ENCODE measurements at regions not wholly inside any gene's neighbourhood (a gene's known extent, or its start where the extent isn't known, plus 50 kb on each side); places are given as distances from the start of the nearest gene placed in this dataset.

GRCh38 chr11:40030867-40031266 is 1428.6 kb downstream of the LRRC4C start:
- TF ChIP-seq, protein P1, sequence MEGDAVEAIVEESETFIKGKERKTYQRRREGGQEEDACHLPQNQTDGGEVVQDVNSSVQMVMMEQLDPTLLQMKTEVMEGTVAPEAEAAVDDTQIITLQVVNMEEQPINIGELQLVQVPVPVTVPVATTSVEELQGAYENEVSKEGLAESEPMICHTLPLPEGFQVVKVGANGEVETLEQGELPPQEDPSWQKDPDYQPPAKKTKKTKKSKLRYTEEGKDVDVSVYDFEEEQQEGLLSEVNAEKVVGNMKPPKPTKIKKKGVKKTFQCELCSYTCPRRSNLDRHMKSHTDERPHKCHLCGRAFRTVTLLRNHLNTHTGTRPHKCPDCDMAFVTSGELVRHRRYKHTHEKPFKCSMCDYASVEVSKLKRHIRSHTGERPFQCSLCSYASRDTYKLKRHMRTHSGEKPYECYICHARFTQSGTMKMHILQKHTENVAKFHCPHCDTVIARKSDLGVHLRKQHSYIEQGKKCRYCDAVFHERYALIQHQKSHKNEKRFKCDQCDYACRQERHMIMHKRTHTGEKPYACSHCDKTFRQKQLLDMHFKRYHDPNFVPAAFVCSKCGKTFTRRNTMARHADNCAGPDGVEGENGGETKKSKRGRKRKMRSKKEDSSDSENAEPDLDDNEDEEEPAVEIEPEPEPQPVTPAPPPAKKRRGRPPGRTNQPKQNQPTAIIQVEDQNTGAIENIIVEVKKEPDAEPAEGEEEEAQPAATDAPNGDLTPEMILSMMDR (IDR thresholded peaks at IDR 0.05), result no peak
- TF ChIP-seq EZH2 (IDR thresholded peaks at IDR 0.05; ENCODE audit: borderline replicate concordance, insufficient read depth, low read depth, low read length, poor library complexity, severe bottlenecking), result no peak

Measured in B cell (primary cell).